ENCODE measurements at regions not wholly inside any gene's neighbourhood (a gene's known extent, or its start where the extent isn't known, plus 50 kb on each side); places are given as distances from the start of the nearest gene placed in this dataset.

- Histone ChIP-seq H3K27ac (no peak overlapping the region), H3K36me3 (no peaks in the 10 kb centered on the region), H3K27me3 (replicated peaks) (no peaks in the 10 kb centered on the region), H3K9me3 (replicated peaks) (no peaks in the 10 kb centered on the region), H3K4me1 (replicated peaks) (no peaks in the 10 kb centered on the region), H3K4me3 (no peak overlapping the region)
- no peak for DNase-seq (ENCODE audit: low read depth in 1 of 2, low spot score in 2 of 2)
These were observed 65.0 kb upstream of the MEIS2 start for GRCh38 chr15:37165395-37165794.

DNA sequence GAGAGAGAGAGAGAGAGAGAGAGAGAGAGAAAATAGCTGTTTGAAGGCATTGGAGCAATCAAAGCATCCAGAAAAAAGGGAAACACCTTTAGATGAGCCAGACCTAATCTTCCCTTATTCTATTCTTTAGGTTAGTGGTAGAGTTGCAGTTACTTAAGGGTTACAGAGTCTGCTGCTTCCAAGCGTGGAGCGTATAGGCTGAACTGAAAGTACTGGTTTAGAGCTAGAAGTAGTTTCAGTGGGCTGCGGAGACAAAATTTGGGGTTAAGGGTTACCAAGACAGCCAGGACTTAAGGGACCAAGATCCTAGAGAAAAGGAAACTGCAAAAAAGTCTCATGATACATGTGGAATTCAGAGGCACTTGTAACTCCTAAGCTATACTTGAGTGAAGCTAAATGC lies 66.1 kb upstream of the MEIS2 start:
- H3K27ac ChIP-seq = no peak overlapping the region
- no peaks in the 10 kb centered on the region for H3K36me3 ChIP-seq
- H3K27me3 ChIP-seq (replicated peaks) = no peaks in the 10 kb centered on the region
- H3K4me1 ChIP-seq (replicated peaks) = no peaks in the 10 kb centered on the region
- no peaks in the 10 kb centered on the region for H3K9me3 ChIP-seq (replicated peaks)
- DNase-seq (ENCODE audit: low read depth in 1 of 2, low spot score in 2 of 2) = no peak
- H3K4me3 ChIP-seq = no peak overlapping the region

- Histone ChIP-seq H3K27ac (no peak overlapping the region), H3K36me3 (no peaks in the 10 kb centered on the region), H3K9me3 (replicated peaks) (no peaks in the 10 kb centered on the region), H3K4me1 (replicated peaks) (no peaks in the 10 kb centered on the region), H3K27me3 (replicated peaks) (no peaks in the 10 kb centered on the region), H3K4me3 (no peak overlapping the region)
- DNase-seq (ENCODE audit: low read depth in 1 of 2, low spot score in 2 of 2) = no peak
These were observed 81.0 kb upstream of the MEIS2 start for GRCh38 chr15:37181339-37181738.

- H3K27ac ChIP-seq = no peak overlapping the region
- no peaks in the 10 kb centered on the region for H3K4me1 ChIP-seq (replicated peaks)
- DNase-seq (ENCODE audit: low read depth in 1 of 2, low spot score in 2 of 2) = no peak
- H3K27me3 ChIP-seq (replicated peaks) = 0 out of 2 replicates have a peak, but pooled peaks cover 2% of the 10 kb centered on the region
- H3K4me3 ChIP-seq = no peak overlapping the region
- H3K9me3 ChIP-seq (replicated peaks) = no peaks in the 10 kb centered on the region
- no peaks in the 10 kb centered on the region for H3K36me3 ChIP-seq
These were observed 99.2 kb upstream of the MEIS2 start for GRCh38 chr15:37199545-37199944.

DNA sequence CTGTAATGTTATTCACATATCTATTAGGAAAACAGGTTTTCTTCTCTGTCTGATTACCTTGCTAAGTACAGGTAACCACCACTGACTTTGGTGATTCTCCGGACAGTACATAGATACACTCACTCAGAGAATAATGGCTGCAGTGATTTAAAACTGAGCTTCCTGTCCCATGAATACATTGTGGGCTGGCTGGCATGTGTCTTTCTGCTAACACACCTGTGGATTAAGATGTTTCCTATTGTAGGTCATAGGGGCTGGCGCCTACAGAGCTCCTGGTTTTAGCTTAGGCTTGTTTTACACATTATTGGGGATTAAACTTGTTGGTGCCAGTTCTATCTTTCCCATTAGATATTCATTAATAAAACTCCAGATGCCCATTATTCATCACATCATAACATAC lies 102.7 kb upstream of the MEIS2 start:
- Histone ChIP-seq H3K27me3 (replicated peaks) (0 out of 2 replicates have a peak, but pooled peaks cover 2% of the 10 kb centered on the region), H3K4me3 (no peak overlapping the region), H3K36me3 (no peaks in the 10 kb centered on the region), H3K4me1 (replicated peaks) (no peaks in the 10 kb centered on the region), H3K27ac (no peak overlapping the region), H3K9me3 (replicated peaks) (no peaks in the 10 kb centered on the region)
- DNase-seq (ENCODE audit: low read depth in 1 of 2, low spot score in 2 of 2) = no peak

DNA sequence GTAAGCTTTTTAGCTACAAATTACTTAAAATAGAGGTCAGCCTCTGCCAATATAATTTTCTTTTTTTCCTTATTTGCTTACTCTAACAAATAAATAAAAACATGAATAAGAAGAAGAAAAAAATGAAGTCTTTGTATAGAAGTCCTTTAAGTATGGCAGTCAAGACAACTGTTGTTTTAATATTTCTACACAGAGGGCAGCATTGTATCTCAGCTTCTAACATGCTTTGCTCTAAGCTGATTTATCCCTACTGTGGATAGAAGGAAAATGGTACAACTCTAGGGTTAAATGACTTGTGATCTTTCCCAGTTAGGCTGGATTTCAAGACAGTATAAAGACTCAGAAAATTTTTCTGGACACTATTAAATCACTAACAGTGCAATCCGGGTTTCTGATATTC lies 104.3 kb upstream of the MEIS2 start:
- H3K27me3 ChIP-seq (replicated peaks) = no peaks in the 10 kb centered on the region
- no peaks in the 10 kb centered on the region for H3K9me3 ChIP-seq (replicated peaks)
- no peak for DNase-seq (ENCODE audit: low read depth in 1 of 2, low spot score in 2 of 2)
- no peak overlapping the region for H3K27ac ChIP-seq
- H3K4me3 ChIP-seq = no peak overlapping the region
- no peaks in the 10 kb centered on the region for H3K36me3 ChIP-seq
- H3K4me1 ChIP-seq (replicated peaks) = no peaks in the 10 kb centered on the region

DNA sequence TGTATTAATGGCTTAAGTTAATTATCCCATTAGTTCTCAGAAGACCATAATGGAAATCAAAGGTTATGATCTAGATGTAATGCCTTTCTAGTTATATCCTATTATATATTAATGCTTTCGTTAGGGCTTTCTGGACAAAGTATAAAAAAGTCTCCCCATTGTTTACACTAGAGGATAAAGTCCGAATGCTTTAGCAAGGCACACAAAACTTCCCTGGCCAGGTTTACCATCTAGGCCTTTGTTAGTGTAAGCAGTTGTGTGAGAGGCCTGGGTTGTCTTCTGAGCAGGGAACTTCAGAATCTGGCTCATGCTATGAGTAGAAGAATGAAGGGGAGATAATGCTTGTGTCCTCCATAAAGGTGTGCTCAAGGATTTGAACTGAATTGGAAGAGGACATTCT lies 106.3 kb upstream of the MEIS2 start:
- Histone ChIP-seq H3K27ac (no peak overlapping the region), H3K9me3 (replicated peaks) (no peaks in the 10 kb centered on the region), H3K4me3 (no peak overlapping the region), H3K27me3 (replicated peaks) (no peaks in the 10 kb centered on the region), H3K4me1 (replicated peaks) (no peaks in the 10 kb centered on the region), H3K36me3 (no peaks in the 10 kb centered on the region)
- no peak for DNase-seq (ENCODE audit: low read depth in 1 of 2, low spot score in 2 of 2)

DNA sequence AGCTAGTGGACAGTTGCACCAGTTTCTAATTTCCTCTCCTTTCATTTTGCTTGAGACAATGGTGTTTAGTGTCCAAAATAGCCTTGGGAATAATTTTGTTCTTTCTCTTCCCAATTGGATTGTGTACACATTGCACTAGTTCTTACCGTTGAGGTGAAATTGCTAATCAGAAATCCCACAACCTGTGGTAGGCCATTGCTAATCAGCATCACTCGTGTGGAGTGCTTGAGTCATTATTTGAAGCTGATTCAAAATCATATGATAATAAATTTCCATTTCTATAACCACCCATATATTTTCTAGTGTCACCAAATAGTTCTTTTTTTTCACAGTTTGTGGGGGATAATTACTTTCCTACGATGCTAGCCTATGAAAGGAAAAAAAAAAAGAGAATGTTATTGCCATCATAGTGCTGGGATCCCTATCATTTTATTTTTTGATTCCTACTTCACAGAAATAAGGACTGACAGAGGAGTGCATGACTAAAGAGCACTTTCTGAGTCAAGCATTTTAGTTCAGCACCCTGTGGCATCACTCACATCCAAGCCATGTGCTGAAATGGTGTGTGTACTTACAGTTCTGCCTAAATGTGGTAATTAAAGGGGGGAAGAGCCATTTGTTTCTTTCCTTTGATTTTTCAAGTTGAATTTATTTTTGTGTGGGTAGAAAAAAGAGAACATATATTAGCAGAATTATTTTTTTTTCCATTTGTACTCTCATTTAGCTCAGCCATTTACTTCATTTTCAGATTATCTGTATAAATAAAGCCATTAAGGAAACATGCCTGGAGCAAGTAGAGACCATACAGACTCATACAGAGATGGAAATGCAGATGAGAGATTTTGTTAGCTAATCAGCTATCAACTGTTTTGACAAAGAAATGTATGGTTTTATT lies 108.0 kb upstream of the MEIS2 start:
- H3K36me3 ChIP-seq = no peaks in the 10 kb centered on the region
- DNase-seq (ENCODE audit: low read depth in 1 of 2, low spot score in 2 of 2) = no peak
- H3K27ac ChIP-seq = no peak overlapping the region
- H3K27me3 ChIP-seq (replicated peaks) = no peaks in the 10 kb centered on the region
- H3K9me3 ChIP-seq (replicated peaks) = no peaks in the 10 kb centered on the region
- H3K4me3 ChIP-seq = no peak overlapping the region
- no peaks in the 10 kb centered on the region for H3K4me1 ChIP-seq (replicated peaks)

GRCh38 chr15:37209041-37209363 lies 108.7 kb upstream of the MEIS2 start:
- no peak overlapping the region for H3K27ac ChIP-seq

DNA sequence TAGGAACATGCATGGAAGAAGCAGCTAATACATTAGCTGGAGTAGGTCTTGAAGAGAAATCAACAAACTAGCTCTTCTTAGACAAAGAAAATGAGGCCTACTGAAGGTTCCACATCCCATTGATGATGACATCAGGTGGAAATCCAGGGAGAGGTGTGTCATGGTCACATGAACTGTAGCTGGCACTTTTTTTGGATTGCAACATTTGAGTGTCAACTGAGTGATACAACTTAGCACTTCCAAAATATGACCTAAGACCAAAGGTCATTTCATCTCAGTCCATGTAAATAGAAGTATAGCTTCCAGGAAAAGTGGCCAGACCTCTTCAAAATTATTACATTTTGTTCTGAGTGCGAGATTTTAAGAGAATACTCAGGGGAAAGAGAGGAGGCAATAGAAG lies 117.2 kb upstream of the MEIS2 start:
- no peaks in the 10 kb centered on the region for H3K9me3 ChIP-seq (replicated peaks)
- no peaks in the 10 kb centered on the region for H3K4me1 ChIP-seq (replicated peaks)
- no peak overlapping the region for H3K27ac ChIP-seq
- H3K27me3 ChIP-seq (replicated peaks) = no peaks in the 10 kb centered on the region; the same call in 1 of the 2 replicates
- H3K36me3 ChIP-seq = no peaks in the 10 kb centered on the region
- no peak overlapping the region for H3K4me3 ChIP-seq
- no peak for DNase-seq (ENCODE audit: low read depth in 1 of 2, low spot score in 2 of 2)

More at GRCh38 chr15:37209041-37209363, 108.7 kb upstream of the MEIS2 start:
- no peaks in the 10 kb centered on the region for H3K36me3 ChIP-seq
- no peak for DNase-seq (ENCODE audit: low read depth in 1 of 2, low spot score in 2 of 2)
- no peaks in the 10 kb centered on the region for H3K4me1 ChIP-seq (replicated peaks)
- no peaks in the 10 kb centered on the region for H3K27me3 ChIP-seq (replicated peaks)
- H3K4me3 ChIP-seq = no peak overlapping the region
- H3K9me3 ChIP-seq (replicated peaks) = no peaks in the 10 kb centered on the region

DNA sequence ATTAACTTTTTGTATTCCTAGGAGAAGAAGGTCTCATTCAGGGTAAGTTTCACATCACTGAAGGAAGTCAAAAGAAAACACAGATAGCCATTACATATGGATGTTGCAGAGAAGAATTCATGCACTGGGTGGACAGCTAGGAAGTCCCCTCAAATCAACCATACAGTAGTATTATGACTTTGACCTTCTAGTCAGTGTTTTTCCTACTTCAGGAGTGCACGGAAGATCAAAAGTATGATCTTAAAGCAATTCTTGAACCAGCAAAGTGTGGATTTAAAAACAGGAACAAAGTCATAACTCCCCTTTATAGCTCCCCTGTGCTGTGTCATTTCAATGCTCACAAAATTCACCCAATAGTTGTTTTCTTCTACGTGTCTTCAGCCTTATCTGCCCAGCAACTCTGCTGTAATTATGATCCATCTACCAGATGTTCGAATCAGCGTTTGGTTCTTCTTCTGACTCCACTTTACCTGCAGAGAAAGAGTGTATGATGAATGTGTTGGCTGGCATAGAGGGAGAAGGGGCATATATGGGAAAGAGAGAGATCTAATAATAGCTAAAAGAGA lies 118.1 kb upstream of the MEIS2 start:
- Histone ChIP-seq H3K27ac (no peak overlapping the region), H3K27me3 (replicated peaks) (no peaks in the 10 kb centered on the region; the same call in 1 of the 2 replicates), H3K4me1 (replicated peaks) (no peaks in the 10 kb centered on the region), H3K4me3 (no peak overlapping the region), H3K9me3 (replicated peaks) (no peaks in the 10 kb centered on the region), H3K36me3 (no peaks in the 10 kb centered on the region)
- no peak for DNase-seq (ENCODE audit: low read depth in 1 of 2, low spot score in 2 of 2)

GRCh38 chr15:37219211-37219701 lies 118.9 kb upstream of the MEIS2 start:
- H3K4me1 ChIP-seq (replicated peaks) = no peaks in the 10 kb centered on the region
- H3K27me3 ChIP-seq (replicated peaks) = no peaks in the 10 kb centered on the region; the same call in 1 of the 2 replicates
- no peak overlapping the region for H3K4me3 ChIP-seq
- no peak overlapping the region for H3K27ac ChIP-seq
- H3K36me3 ChIP-seq = no peaks in the 10 kb centered on the region
- no peak for DNase-seq (ENCODE audit: low read depth in 1 of 2, low spot score in 2 of 2)
- no peaks in the 10 kb centered on the region for H3K9me3 ChIP-seq (replicated peaks)

- Histone ChIP-seq H3K36me3 (no peaks in the 10 kb centered on the region), H3K9me3 (replicated peaks) (no peaks in the 10 kb centered on the region), H3K4me1 (replicated peaks) (no peaks in the 10 kb centered on the region), H3K27ac (no peak overlapping the region), H3K4me3 (no peak overlapping the region), H3K27me3 (replicated peaks) (no peaks in the 10 kb centered on the region; the same call in 1 of the 2 replicates)
- no peak for DNase-seq (ENCODE audit: low read depth in 1 of 2, low spot score in 2 of 2)
These were observed 120.8 kb upstream of the MEIS2 start for GRCh38 chr15:37220949-37221670.

DNA sequence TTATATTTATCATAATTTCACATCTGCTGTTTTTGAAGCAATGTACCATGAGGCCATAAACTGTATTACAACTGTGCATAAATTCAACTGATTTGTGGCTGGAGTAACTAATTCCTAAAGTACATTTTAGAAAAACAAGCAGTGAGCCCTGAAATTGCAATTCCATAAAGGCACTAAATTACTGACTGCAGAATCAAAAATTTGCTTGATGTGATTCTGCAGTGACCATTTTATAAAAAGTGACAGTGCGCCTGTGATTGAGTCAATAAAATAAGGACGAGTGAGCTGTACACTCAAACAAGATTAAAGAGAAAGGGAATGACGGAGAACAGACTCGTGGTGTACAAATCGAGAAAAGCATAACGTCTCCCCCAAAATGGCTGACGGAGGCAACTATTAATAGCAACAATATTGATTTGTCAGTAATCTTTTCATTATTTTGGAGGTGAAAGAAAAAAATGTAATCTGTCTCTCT lies 121.4 kb upstream of the MEIS2 start:
- no peak overlapping the region for H3K27ac ChIP-seq
- H3K9me3 ChIP-seq (replicated peaks) = no peaks in the 10 kb centered on the region
- H3K4me1 ChIP-seq (replicated peaks) = no peaks in the 10 kb centered on the region

More for the DNA sequence above, 121.4 kb upstream of the MEIS2 start:
- no peaks in the 10 kb centered on the region; the same call in 1 of the 2 replicates for H3K27me3 ChIP-seq (replicated peaks)
- no peaks in the 10 kb centered on the region for H3K36me3 ChIP-seq
- no peak overlapping the region for H3K4me3 ChIP-seq
- DNase-seq (ENCODE audit: low read depth in 1 of 2, low spot score in 2 of 2) = no peak
